Endothelial cell of umbilical vein (primary cell): ENCODE measurements at regions not wholly inside any gene's neighbourhood (a gene's known extent, or its start where the extent isn't known, plus 50 kb on each side); places are given as distances from the start of the nearest gene placed in this dataset.

Experiments
- JUN ChIP-seq: IDR thresholded peaks from 2 replicates; pipeline ENCODE4 v1.6.1; 2011; ENCODE audit warnings: borderline replicate concordance, low read depth; ENCODE audit not compliant: insufficient read length, insufficient read depth
- POLR2A ChIP-seq: IDR thresholded peaks from 2 replicates; pipeline ENCODE4 v1.6.1; 2012; ENCODE audit warnings: low read depth, mild to moderate bottlenecking, control low read depth, low read length
- TF ChIP-seq, protein P1 (sequence below), 2 donors: IDR thresholded peaks; 1 replicate in 1 of 2; 2 replicates in 1 of 2; pipeline ENCODE4 v1.5.1; 2011; ENCODE audit warnings: low read length in 2 of 2, mild to moderate bottlenecking in 2 of 2, moderate library complexity in 2 of 2, control low read depth in 1 of 2, inconsistent platforms in 1 of 2, low read depth in 1 of 2; ENCODE audit not compliant: insufficient read depth in 1 of 2; ENCODE audit errors: extremely low read depth in 1 of 2

DNA sequence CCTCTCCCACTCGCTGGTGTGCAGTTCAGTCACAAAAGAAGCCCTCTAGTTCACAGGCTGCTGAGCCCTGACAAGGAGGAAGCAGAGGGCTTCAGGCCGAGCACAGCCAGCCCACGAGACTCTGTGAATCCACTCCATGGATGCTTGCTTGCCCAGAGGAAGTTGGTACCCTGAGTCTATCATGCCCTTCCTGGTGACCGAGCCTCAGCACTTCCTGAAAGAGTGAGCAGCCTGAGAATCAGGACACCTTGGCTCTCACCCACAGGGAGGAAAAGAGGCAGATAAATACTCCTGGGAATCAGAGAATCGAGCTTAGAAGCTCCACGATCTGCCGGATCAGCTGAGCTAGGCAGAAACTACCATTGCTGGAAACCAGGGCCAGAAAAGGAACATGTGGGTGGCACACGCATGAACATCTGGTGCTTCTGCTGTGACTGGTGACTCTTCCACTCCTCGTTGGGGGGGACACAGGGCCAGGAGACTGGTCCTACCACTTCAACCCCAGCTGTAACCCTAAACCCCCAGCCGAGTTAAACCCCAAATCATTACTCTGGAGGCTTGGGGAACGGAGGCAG, 376.3 kb upstream of the CAMK1G start:
- TF ChIP-seq, protein P1, sequence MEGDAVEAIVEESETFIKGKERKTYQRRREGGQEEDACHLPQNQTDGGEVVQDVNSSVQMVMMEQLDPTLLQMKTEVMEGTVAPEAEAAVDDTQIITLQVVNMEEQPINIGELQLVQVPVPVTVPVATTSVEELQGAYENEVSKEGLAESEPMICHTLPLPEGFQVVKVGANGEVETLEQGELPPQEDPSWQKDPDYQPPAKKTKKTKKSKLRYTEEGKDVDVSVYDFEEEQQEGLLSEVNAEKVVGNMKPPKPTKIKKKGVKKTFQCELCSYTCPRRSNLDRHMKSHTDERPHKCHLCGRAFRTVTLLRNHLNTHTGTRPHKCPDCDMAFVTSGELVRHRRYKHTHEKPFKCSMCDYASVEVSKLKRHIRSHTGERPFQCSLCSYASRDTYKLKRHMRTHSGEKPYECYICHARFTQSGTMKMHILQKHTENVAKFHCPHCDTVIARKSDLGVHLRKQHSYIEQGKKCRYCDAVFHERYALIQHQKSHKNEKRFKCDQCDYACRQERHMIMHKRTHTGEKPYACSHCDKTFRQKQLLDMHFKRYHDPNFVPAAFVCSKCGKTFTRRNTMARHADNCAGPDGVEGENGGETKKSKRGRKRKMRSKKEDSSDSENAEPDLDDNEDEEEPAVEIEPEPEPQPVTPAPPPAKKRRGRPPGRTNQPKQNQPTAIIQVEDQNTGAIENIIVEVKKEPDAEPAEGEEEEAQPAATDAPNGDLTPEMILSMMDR (IDR thresholded peaks at IDR 0.05; ENCODE audit: extremely low read depth in 1 of 2, insufficient read depth in 1 of 2, low read depth in 1 of 2, low read length in 2 of 2), result no peak
- no peak for TF ChIP-seq JUN
- no peak for TF ChIP-seq POLR2A
